PC-9 (cell line): ENCODE measurements at regions not wholly inside any gene's neighbourhood (a gene's known extent, or its start where the extent isn't known, plus 50 kb on each side); places are given as distances from the start of the nearest gene placed in this dataset.

ENCODE experiments used
- CTCF ChIP-seq: fragments of 200-600 bp; sonication (generic); conservative IDR thresholded peaks from 2 replicates; pipeline ENCODE4 v1.6.1; 2017; ENCODE audit warnings: mixed run types, antibody characterized with exemption, mild to moderate bottlenecking, moderate library complexity
- EZH2 ChIP-seq: fragments of 200-600 bp; sonication (generic); IDR thresholded peaks from 2 replicates; pipeline ENCODE4 v1.8.0; 2017; ENCODE audit warnings: antibody characterized with exemption, low read depth

GRCh38 chr4:138092060-138092459 is 150.1 kb downstream of the SLC7A11 start:
- no peak for TF ChIP-seq CTCF
- no peak for TF ChIP-seq EZH2
